EL (cell line): ENCODE measurements at regions not wholly inside any gene's neighbourhood (a gene's known extent, or its start where the extent isn't known, plus 50 kb on each side); places are given as distances from the start of the nearest gene placed in this dataset.

Source experiments
- DNase-seq: peaks from one replicate; pipeline ENCODE4 v3.0.0-alpha.2; 2016

GRCh38 chr1:67563684-67564083 lies 121.3 kb upstream of the GADD45A start:
- no peak for DNase-seq

- no peak for DNase-seq
These were observed 120.8 kb upstream of the GADD45A start for GRCh38 chr1:67564193-67564592.

- no peak for DNase-seq
These were observed 118.1 kb upstream of the GADD45A start for GRCh38 chr1:67566803-67567377.

GRCh38 chr1:67570486-67571143 lies 114.4 kb upstream of the GADD45A start:
- DNase-seq, result peak; percentile 99

- DNase-seq, result no peak
These were observed 113.6 kb upstream of the GADD45A start for GRCh38 chr1:67571406-67571805.

- DNase-seq, result no peak
These were observed 113.0 kb upstream of the GADD45A start for GRCh38 chr1:67571901-67572593.

GRCh38 chr1:67572594-67573221 lies 112.3 kb upstream of the GADD45A start:
- DNase-seq, result no peak

- DNase-seq, result peak; percentile 37
These were observed 111.6 kb upstream of the GADD45A start for GRCh38 chr1:67573311-67573872.

- no peak for DNase-seq
These were observed 110.8 kb upstream of the GADD45A start for GRCh38 chr1:67574221-67574620.

- peak; percentile 87 for DNase-seq
These were observed 109.1 kb upstream of the GADD45A start for GRCh38 chr1:67575861-67576260.

GRCh38 chr1:67576474-67576873 lies 108.5 kb upstream of the GADD45A start:
- DNase-seq, result no peak

GRCh38 chr1:67577646-67578045 lies 107.4 kb upstream of the GADD45A start:
- DNase-seq, result no peak

- no peak for DNase-seq
These were observed 106.5 kb upstream of the GADD45A start for GRCh38 chr1:67578397-67579020.

GRCh38 chr1:67579623-67580394 lies 105.2 kb upstream of the GADD45A start:
- no peak for DNase-seq

GRCh38 chr1:67580691-67581403 lies 104.2 kb upstream of the GADD45A start:
- DNase-seq, result no peak

- no peak for DNase-seq
These were observed 102.2 kb upstream of the GADD45A start for GRCh38 chr1:67582625-67583461.

GRCh38 chr1:67583462-67583950 lies 101.5 kb upstream of the GADD45A start:
- no peak for DNase-seq

- DNase-seq, result no peak
These were observed 100.1 kb upstream of the GADD45A start for GRCh38 chr1:67584938-67585337.

GRCh38 chr1:67586596-67586995 lies 98.4 kb upstream of the GADD45A start:
- peak; percentile 85 for DNase-seq

GRCh38 chr1:67588178-67588855 lies 96.7 kb upstream of the GADD45A start:
- DNase-seq, result no peak
